Neural cell (in vitro differentiated cells): ENCODE measurements at regions not wholly inside any gene's neighbourhood (a gene's known extent, or its start where the extent isn't known, plus 50 kb on each side); places are given as distances from the start of the nearest gene placed in this dataset.

Source experiments
- H2AFZ ChIP-seq: fragments of 200-600, 300-800 bp; sonication (generic), shearing (Covaris generic); 2 replicates; pipeline ENCODE4 v1.6.0; 2014; ENCODE audit warnings: low read depth, mild to moderate bottlenecking, antibody characterized with exemption, low read length, moderate library complexity
- H3F3A ChIP-seq: fragments of 200-600 bp; shearing (Covaris generic); 2 replicates; pipeline ENCODE4 v1.6.1; 2016; ENCODE audit warnings: mild to moderate bottlenecking, moderate library complexity, mixed read lengths, antibody characterized with exemption, low read length; ENCODE audit not compliant: insufficient read depth, poor library complexity, severe bottlenecking
- H3K27ac ChIP-seq: fragments of 200-600, 300-800 bp; sonication (generic), shearing (Covaris generic); 2 replicates; pipeline ENCODE4 v1.5.1; 2014; ENCODE audit warnings: mild to moderate bottlenecking, low read length, moderate library complexity
- H3K27me3 ChIP-seq: fragments of 300-800, 200-600 bp; sonication (generic), shearing (Covaris generic); 2 replicates; pipeline ENCODE4 v1.6.0; 2014; ENCODE audit warnings: mild to moderate bottlenecking, low read depth, low read length, moderate library complexity; ENCODE audit not compliant: insufficient read depth
- H3K36me3 ChIP-seq: fragments of 300-800, 200-600 bp; sonication (generic), shearing (Covaris generic); 2 replicates; pipeline ENCODE4 v1.5.1; 2014; ENCODE audit warnings: mild to moderate bottlenecking, antibody characterized with exemption, low read length, moderate library complexity; ENCODE audit not compliant: insufficient read depth
- H3K4me2 ChIP-seq: fragments of 300-800, 200-600 bp; sonication (generic), shearing (Covaris generic); 2 replicates; pipeline ENCODE4 v1.6.0; 2014; ENCODE audit warnings: mild to moderate bottlenecking, low read length
- H3K4me3 ChIP-seq: fragments of 300-800, 200-600 bp; sonication (generic), shearing (Covaris generic); 2 replicates; pipeline ENCODE4 v1.5.1; 2014; ENCODE audit warnings: mild to moderate bottlenecking, low read length, moderate library complexity
- H3K79me2 ChIP-seq: fragments of 200-600 bp; shearing (Covaris generic); replicated peaks from 2 replicates; pipeline ENCODE4 v1.6.0; 2014; ENCODE audit warnings: mild to moderate bottlenecking, low read length, moderate library complexity; ENCODE audit not compliant: insufficient read depth
- H3K9ac ChIP-seq: fragments of 300-800, 200-600 bp; sonication (generic), shearing (Covaris generic); 2 replicates; pipeline ENCODE4 v1.6.1; 2016; ENCODE audit warnings: mild to moderate bottlenecking, low read length, mixed read lengths
- H3K9me2 ChIP-seq: fragments of 200-600 bp; shearing (Covaris generic); 2 replicates; pipeline ENCODE4 v1.6.1; 2016; ENCODE audit warnings: mild to moderate bottlenecking, low read length, mixed read lengths; ENCODE audit not compliant: insufficient read depth
- H3K9me3 ChIP-seq: fragments of 200-600, 300-800 bp; sonication (generic), shearing (Covaris generic); 2 replicates; pipeline ENCODE4 v1.6.1; 2016; ENCODE audit warnings: mild to moderate bottlenecking, mixed run types, low read length, moderate library complexity, mixed read lengths
- H4K20me1 ChIP-seq: fragments of 200-600 bp; shearing (Covaris generic); 2 replicates; pipeline ENCODE4 v1.6.1; 2016; ENCODE audit warnings: mild to moderate bottlenecking, mixed run types; ENCODE audit not compliant: insufficient read depth
- EP300 ChIP-seq: fragments of 450-650 bp; conservative IDR thresholded peaks from 2 replicates; pipeline ENCODE4 v1.6.1; 2014; ENCODE audit warnings: antibody characterized with exemption, mild to moderate bottlenecking, moderate library complexity; ENCODE audit not compliant: poor library complexity, severe bottlenecking
- EZH2 ChIP-seq: fragments of 200-600, 300-800 bp; shearing (Covaris generic), sonication (generic); IDR thresholded peaks from 2 replicates; pipeline ENCODE4 v1.6.1; 2014; ENCODE audit warnings: antibody characterized with exemption, low read length, borderline replicate concordance, mild to moderate bottlenecking; ENCODE audit not compliant: insufficient read depth, poor library complexity, severe bottlenecking
- MXI1 ChIP-seq: fragments of 450-650 bp; conservative IDR thresholded peaks from 2 replicates; pipeline ENCODE4 v1.6.1; 2014; ENCODE audit warnings: antibody characterized with exemption, mild to moderate bottlenecking; ENCODE audit not compliant: poor library complexity, severe bottlenecking
- POLR2AphosphoS5 ChIP-seq: IDR thresholded peaks from 2 replicates; pipeline ENCODE4 v1.6.1; 2012
- RAD21 ChIP-seq: fragments of 450-650 bp; conservative IDR thresholded peaks from 2 replicates; pipeline ENCODE4 v1.6.1; 2014; ENCODE audit warnings: antibody characterized with exemption, mild to moderate bottlenecking, moderate library complexity
- SMC3 ChIP-seq: fragments of 450-650 bp; conservative IDR thresholded peaks from 2 replicates; pipeline ENCODE4 v1.6.1; 2014; ENCODE audit warnings: antibody characterized with exemption, mild to moderate bottlenecking, moderate library complexity; ENCODE audit not compliant: poor library complexity
- TAF1 ChIP-seq: IDR thresholded peaks from 2 replicates; pipeline ENCODE4 v1.6.1; 2012; ENCODE audit warnings: low read depth
- TF ChIP-seq, protein P1 (sequence below): fragments of 450-650 bp; IDR thresholded peaks from 2 replicates; pipeline ENCODE4 v1.5.1; 2014; ENCODE audit warnings: antibody characterized with exemption, mild to moderate bottlenecking, moderate library complexity; ENCODE audit not compliant: poor library complexity, severe bottlenecking
- TF ChIP-seq, protein P2 (sequence below): IDR thresholded peaks from 2 replicates; pipeline ENCODE4 v1.6.1; 2012; ENCODE audit warnings: borderline replicate concordance

DNA sequence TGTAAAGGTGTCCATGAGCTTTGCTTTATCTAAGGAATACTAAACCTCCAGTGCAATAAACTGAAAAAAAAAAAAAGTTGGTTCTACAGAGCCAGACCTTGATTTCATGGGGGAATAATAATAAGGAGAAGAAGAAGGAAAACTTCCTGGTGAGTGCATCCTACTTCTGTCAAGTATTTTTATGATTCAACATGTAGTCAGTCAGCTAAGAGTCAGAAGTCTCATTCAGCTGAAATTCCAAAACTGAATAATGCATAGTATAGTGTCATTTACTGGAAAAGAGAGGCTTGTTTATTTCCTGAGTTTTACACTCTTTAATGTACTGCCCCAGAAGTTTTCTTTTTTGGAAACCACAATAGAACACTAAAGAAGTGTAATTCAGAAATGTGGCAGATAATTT is 77.8 kb upstream of the TACR1 start:
- H3K9ac ChIP-seq, result no peak overlapping the region
- H3K4me3 ChIP-seq, result no peak overlapping the region
- peaks cover 3% of the 10 kb centered on the region for H3F3A ChIP-seq
- no peaks in the 10 kb centered on the region for H3K27me3 ChIP-seq
- H3K9me2 ChIP-seq, result no peaks in the 10 kb centered on the region
- H3K27ac ChIP-seq, result no peak overlapping the region
- H4K20me1 ChIP-seq, result no peaks in the 10 kb centered on the region
- H3K4me2 ChIP-seq, result no peak overlapping the region
- H3K79me2 ChIP-seq, result no peaks in the 10 kb centered on the region
- no peaks in the 10 kb centered on the region for H3K9me3 ChIP-seq
- TF ChIP-seq, protein P1, sequence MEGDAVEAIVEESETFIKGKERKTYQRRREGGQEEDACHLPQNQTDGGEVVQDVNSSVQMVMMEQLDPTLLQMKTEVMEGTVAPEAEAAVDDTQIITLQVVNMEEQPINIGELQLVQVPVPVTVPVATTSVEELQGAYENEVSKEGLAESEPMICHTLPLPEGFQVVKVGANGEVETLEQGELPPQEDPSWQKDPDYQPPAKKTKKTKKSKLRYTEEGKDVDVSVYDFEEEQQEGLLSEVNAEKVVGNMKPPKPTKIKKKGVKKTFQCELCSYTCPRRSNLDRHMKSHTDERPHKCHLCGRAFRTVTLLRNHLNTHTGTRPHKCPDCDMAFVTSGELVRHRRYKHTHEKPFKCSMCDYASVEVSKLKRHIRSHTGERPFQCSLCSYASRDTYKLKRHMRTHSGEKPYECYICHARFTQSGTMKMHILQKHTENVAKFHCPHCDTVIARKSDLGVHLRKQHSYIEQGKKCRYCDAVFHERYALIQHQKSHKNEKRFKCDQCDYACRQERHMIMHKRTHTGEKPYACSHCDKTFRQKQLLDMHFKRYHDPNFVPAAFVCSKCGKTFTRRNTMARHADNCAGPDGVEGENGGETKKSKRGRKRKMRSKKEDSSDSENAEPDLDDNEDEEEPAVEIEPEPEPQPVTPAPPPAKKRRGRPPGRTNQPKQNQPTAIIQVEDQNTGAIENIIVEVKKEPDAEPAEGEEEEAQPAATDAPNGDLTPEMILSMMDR, result no peak
- TF ChIP-seq, protein P2, sequence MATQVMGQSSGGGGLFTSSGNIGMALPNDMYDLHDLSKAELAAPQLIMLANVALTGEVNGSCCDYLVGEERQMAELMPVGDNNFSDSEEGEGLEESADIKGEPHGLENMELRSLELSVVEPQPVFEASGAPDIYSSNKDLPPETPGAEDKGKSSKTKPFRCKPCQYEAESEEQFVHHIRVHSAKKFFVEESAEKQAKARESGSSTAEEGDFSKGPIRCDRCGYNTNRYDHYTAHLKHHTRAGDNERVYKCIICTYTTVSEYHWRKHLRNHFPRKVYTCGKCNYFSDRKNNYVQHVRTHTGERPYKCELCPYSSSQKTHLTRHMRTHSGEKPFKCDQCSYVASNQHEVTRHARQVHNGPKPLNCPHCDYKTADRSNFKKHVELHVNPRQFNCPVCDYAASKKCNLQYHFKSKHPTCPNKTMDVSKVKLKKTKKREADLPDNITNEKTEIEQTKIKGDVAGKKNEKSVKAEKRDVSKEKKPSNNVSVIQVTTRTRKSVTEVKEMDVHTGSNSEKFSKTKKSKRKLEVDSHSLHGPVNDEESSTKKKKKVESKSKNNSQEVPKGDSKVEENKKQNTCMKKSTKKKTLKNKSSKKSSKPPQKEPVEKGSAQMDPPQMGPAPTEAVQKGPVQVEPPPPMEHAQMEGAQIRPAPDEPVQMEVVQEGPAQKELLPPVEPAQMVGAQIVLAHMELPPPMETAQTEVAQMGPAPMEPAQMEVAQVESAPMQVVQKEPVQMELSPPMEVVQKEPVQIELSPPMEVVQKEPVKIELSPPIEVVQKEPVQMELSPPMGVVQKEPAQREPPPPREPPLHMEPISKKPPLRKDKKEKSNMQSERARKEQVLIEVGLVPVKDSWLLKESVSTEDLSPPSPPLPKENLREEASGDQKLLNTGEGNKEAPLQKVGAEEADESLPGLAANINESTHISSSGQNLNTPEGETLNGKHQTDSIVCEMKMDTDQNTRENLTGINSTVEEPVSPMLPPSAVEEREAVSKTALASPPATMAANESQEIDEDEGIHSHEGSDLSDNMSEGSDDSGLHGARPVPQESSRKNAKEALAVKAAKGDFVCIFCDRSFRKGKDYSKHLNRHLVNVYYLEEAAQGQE, result no peak
- TF ChIP-seq EZH2, result no peak
- no peak for TF ChIP-seq MXI1
- no peak for TF ChIP-seq RAD21
- TF ChIP-seq EP300, result no peak
- TF ChIP-seq TAF1, result no peak
- no peak for TF ChIP-seq POLR2AphosphoS5
- no peak for TF ChIP-seq SMC3
- H3K36me3 ChIP-seq, result no peaks in the 10 kb centered on the region
- H2AFZ ChIP-seq, result no peak overlapping the region

DNA sequence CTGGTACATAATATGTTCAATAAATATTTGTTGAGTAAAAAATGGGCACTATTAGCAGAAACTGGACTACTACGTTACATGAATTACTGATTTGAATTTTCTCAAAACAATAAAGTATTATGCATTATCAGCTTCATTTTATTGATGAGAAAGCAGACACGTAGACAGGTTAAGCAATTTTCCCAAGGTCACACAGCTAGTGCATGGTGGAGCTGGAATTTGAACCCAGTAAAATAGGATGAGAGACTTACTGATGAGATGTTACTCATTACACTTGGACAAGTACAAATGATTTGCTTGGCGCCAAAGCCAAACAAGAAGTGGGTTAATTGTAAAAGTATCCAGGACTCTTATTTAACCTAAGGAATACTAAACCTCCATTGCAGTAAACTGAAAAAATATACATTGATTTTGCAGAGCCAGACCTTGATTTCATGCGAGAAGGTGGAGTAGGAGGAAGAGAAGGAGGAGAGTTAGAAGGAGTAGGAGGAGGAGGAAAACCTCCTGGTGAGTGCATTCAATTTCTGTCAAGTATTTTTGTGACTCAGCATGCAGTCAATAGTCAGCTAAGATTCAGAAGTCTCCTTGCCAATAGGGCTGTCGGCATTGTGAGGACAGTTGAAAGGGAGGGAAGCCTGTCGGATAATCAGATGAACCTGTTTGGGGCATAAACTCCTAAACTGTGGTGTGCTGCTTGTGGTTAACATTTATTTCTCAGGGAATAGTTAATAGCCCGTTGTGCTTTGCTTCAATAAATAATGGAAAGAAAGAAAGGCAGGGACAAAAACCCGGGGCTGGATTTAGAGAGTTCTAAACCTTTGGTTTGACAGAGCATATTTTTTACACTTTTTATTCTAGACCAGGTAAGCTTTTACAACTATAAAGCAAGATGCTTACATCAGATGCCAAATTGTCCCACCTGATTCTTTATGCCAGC is 77.0 kb upstream of the TACR1 start:
- Histone ChIP-seq H3F3A (peaks cover 3% of the 10 kb centered on the region), H3K27ac (no peak overlapping the region), H3K9ac (no peak overlapping the region), H3K79me2 (no peaks in the 10 kb centered on the region), H3K36me3 (no peaks in the 10 kb centered on the region), H3K9me3 (no peaks in the 10 kb centered on the region), H2AFZ (no peak overlapping the region), H3K9me2 (no peaks in the 10 kb centered on the region), H3K4me2 (no peak overlapping the region), H4K20me1 (no peaks in the 10 kb centered on the region), H3K27me3 (no peaks in the 10 kb centered on the region), H3K4me3 (no peak overlapping the region)
- no peak for TF ChIP-seq SMC3
- TF ChIP-seq RAD21, result no peak
- TF ChIP-seq MXI1, result no peak
- no peak for TF ChIP-seq TAF1
- TF ChIP-seq, protein P1, result no peak
- no peak for TF ChIP-seq POLR2AphosphoS5
